ENCODE measurements at regions not wholly inside any gene's neighbourhood (a gene's known extent, or its start where the extent isn't known, plus 50 kb on each side); places are given as distances from the start of the nearest gene placed in this dataset.

GRCh38 chr2:57434441-57434840, 612.2 kb upstream of the VRK2 start:
- H3K36me3 ChIP-seq: no peaks in the 10 kb centered on the region
- DNase-seq (ENCODE audit: low spot score): no peak
- H3K4me2 ChIP-seq: no peak overlapping the region
- no peak overlapping the region for H3K27ac ChIP-seq
- Mint-ChIP-seq H3K27me3 (ENCODE audit: insufficient read depth, low read depth) (no peaks in the 10 kb centered on the region), H3K9me3 (no peaks in the 10 kb centered on the region), H3K4me3 (no peak overlapping the region), H3K36me3 (no peaks in the 10 kb centered on the region), H3K4me1 (no peaks in the 10 kb centered on the region), H3K27ac (no peak overlapping the region)
- no peaks in the 10 kb centered on the region for H3F3A ChIP-seq (ENCODE audit: low read depth)
- no peaks in the 10 kb centered on the region for H3K4me1 ChIP-seq
- TF ChIP-seq CTCF (IDR thresholded peaks at IDR 0.05): no peak
- TF ChIP-seq EZH2 (IDR thresholded peaks at IDR 0.05): no peak
- TF ChIP-seq EZH2phosphoT487 (IDR thresholded peaks at IDR 0.05): no peak
- H4K20me1 ChIP-seq (ENCODE audit: low read depth): no peaks in the 10 kb centered on the region
- H3K27me3 ChIP-seq: no peaks in the 10 kb centered on the region
- no peak overlapping the region for H3K4me3 ChIP-seq
- H3K9me3 ChIP-seq (ENCODE audit: low read depth): no peaks in the 10 kb centered on the region
- no peak overlapping the region for H2AFZ ChIP-seq (replicated peaks)
- H3K9ac ChIP-seq: no peak overlapping the region
- no peaks in the 10 kb centered on the region for H3K79me2 ChIP-seq (ENCODE audit: low read depth)

- no peaks in the 10 kb centered on the region for H3K36me3 ChIP-seq
- no peak overlapping the region for H2AFZ ChIP-seq (replicated peaks)
- no peak overlapping the region for H3K4me3 Mint-ChIP-seq
- no peaks in the 10 kb centered on the region for H3K4me1 Mint-ChIP-seq
- H3K4me2 ChIP-seq: no peak overlapping the region
- H3K27me3 ChIP-seq: no peaks in the 10 kb centered on the region
- H3K9me3 Mint-ChIP-seq: no peaks in the 10 kb centered on the region
- H3K9me3 ChIP-seq (ENCODE audit: low read depth): no peaks in the 10 kb centered on the region
- no peak for DNase-seq (ENCODE audit: low spot score)
- H3K4me3 ChIP-seq: no peak overlapping the region
- no peaks in the 10 kb centered on the region for H3K36me3 Mint-ChIP-seq
- no peaks in the 10 kb centered on the region for H3F3A ChIP-seq (ENCODE audit: low read depth)
- H3K27ac Mint-ChIP-seq: no peak overlapping the region
- no peak overlapping the region for H3K27ac ChIP-seq
- no peak overlapping the region for H3K9ac ChIP-seq
- no peaks in the 10 kb centered on the region for H3K27me3 Mint-ChIP-seq (ENCODE audit: insufficient read depth, low read depth)
- no peaks in the 10 kb centered on the region for H4K20me1 ChIP-seq (ENCODE audit: low read depth)
- no peaks in the 10 kb centered on the region for H3K4me1 ChIP-seq
- no peak for TF ChIP-seq EZH2phosphoT487 (IDR thresholded peaks at IDR 0.05)
- TF ChIP-seq CTCF (IDR thresholded peaks at IDR 0.05): no peak
- no peak for TF ChIP-seq EZH2 (IDR thresholded peaks at IDR 0.05)
- no peaks in the 10 kb centered on the region for H3K79me2 ChIP-seq (ENCODE audit: low read depth)
Measured at GRCh38 chr2:57434972-57435371, 611.6 kb upstream of the VRK2 start.

- H3K9ac ChIP-seq: no peak overlapping the region
- no peaks in the 10 kb centered on the region for H3K27me3 Mint-ChIP-seq (ENCODE audit: insufficient read depth, low read depth)
- H4K20me1 ChIP-seq (ENCODE audit: low read depth): no peaks in the 10 kb centered on the region
- no peaks in the 10 kb centered on the region for H3K4me1 ChIP-seq
- H3K79me2 ChIP-seq (ENCODE audit: low read depth): no peaks in the 10 kb centered on the region
- H3K27ac ChIP-seq: no peak overlapping the region
- no peaks in the 10 kb centered on the region for H3K9me3 ChIP-seq (ENCODE audit: low read depth)
- no peaks in the 10 kb centered on the region for H3K9me3 Mint-ChIP-seq
- TF ChIP-seq CTCF (IDR thresholded peaks at IDR 0.05) (no peak), EZH2phosphoT487 (IDR thresholded peaks at IDR 0.05) (no peak), EZH2 (IDR thresholded peaks at IDR 0.05) (no peak)
- no peak overlapping the region for H3K4me3 ChIP-seq
- no peaks in the 10 kb centered on the region for H3K36me3 Mint-ChIP-seq
- H3K27ac Mint-ChIP-seq: no peak overlapping the region
- no peaks in the 10 kb centered on the region for H3F3A ChIP-seq (ENCODE audit: low read depth)
- no peak overlapping the region for H2AFZ ChIP-seq (replicated peaks)
- no peaks in the 10 kb centered on the region for H3K4me1 Mint-ChIP-seq
- no peak overlapping the region for H3K4me2 ChIP-seq
- no peaks in the 10 kb centered on the region for H3K36me3 ChIP-seq
- no peaks in the 10 kb centered on the region for H3K27me3 ChIP-seq
- DNase-seq (ENCODE audit: low spot score): no peak
- no peak overlapping the region for H3K4me3 Mint-ChIP-seq
Measured at GRCh38 chr2:57437077-57437476, 609.5 kb upstream of the VRK2 start.

GRCh38 chr2:57440437-57440836, 606.2 kb upstream of the VRK2 start:
- no peaks in the 10 kb centered on the region for H3K27me3 ChIP-seq
- H3K79me2 ChIP-seq (ENCODE audit: low read depth): no peaks in the 10 kb centered on the region
- no peak overlapping the region for H3K27ac Mint-ChIP-seq
- no peak overlapping the region for H3K4me3 Mint-ChIP-seq
- no peaks in the 10 kb centered on the region for H3F3A ChIP-seq (ENCODE audit: low read depth)
- H3K4me2 ChIP-seq: no peak overlapping the region
- H3K27me3 Mint-ChIP-seq (ENCODE audit: insufficient read depth, low read depth): no peaks in the 10 kb centered on the region
- TF ChIP-seq EZH2 (IDR thresholded peaks at IDR 0.05): no peak
- TF ChIP-seq CTCF (IDR thresholded peaks at IDR 0.05): no peak
- TF ChIP-seq EZH2phosphoT487 (IDR thresholded peaks at IDR 0.05): no peak
- H4K20me1 ChIP-seq (ENCODE audit: low read depth): no peaks in the 10 kb centered on the region
- no peak overlapping the region for H3K27ac ChIP-seq
- H3K4me1 ChIP-seq: no peaks in the 10 kb centered on the region
- no peak overlapping the region for H2AFZ ChIP-seq (replicated peaks)
- H3K4me3 ChIP-seq: no peak overlapping the region
- H3K36me3 ChIP-seq: no peaks in the 10 kb centered on the region
- H3K9ac ChIP-seq: no peak overlapping the region
- no peak for DNase-seq (ENCODE audit: low spot score)
- H3K36me3 Mint-ChIP-seq: no peaks in the 10 kb centered on the region
- no peaks in the 10 kb centered on the region for H3K4me1 Mint-ChIP-seq
- peaks cover 2% of the 10 kb centered on the region for H3K9me3 Mint-ChIP-seq
- no peaks in the 10 kb centered on the region for H3K9me3 ChIP-seq (ENCODE audit: low read depth)
